IPS-15b (cell line): ENCODE measurements at regions not wholly inside any gene's neighbourhood (a gene's known extent, or its start where the extent isn't known, plus 50 kb on each side); places are given as distances from the start of the nearest gene placed in this dataset.
"Not testable (repeated sequence)": the region's sequence is repeated elsewhere in the genome, so short reads cannot be mapped to it uniquely, and the experiment has no call there.

ENCODE experiments used
- H3K27me3 ChIP-seq: one replicate; pipeline ENCODE4 v1.6.1; 2013; ENCODE audit warnings: low read length; ENCODE audit not compliant: control insufficient read depth, insufficient read depth
- H3K36me3 ChIP-seq: one replicate; pipeline ENCODE4 v1.6.1; 2013; ENCODE audit warnings: low read length; ENCODE audit not compliant: control insufficient read depth, insufficient read depth
- H3K4me1 ChIP-seq: one replicate; pipeline ENCODE4 v1.6.1; 2013; ENCODE audit warnings: mild to moderate bottlenecking, low read length; ENCODE audit not compliant: control insufficient read depth, insufficient read depth
- H3K4me3 ChIP-seq: one replicate; pipeline ENCODE4 v1.5.1; 2013; ENCODE audit warnings: low read depth, low read length
- H3K9ac ChIP-seq: one replicate; pipeline ENCODE4 v1.6.1; 2013; ENCODE audit warnings: low read depth, mild to moderate bottlenecking, low read length
- H3K9me3 ChIP-seq: one replicate; pipeline ENCODE4 v1.6.1; 2013; ENCODE audit warnings: mild to moderate bottlenecking, low read length; ENCODE audit not compliant: control insufficient read depth, insufficient read depth

DNA sequence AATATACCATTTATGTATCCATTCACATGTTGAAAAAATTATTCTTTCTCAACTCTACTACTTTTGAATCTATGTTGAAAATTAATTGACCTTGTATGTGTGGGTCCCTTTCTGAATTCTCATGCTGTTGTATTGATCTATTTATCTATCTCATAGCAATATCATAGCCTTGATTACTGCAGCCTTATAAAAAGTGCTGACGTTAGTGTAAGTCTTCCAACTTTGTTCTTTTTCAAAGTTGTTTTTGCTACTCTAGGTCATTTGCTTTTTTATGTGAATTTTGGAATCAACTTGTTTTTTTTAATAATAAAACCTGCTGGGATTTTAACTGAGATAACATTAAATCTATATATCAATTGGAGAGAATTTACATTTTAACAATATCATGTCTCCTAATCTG, 52.2 kb upstream of the PAX3 start:
- H3K4me3 ChIP-seq, result no peak overlapping the region
- no peaks in the 10 kb centered on the region for H3K9me3 ChIP-seq
- H3K4me1 ChIP-seq, result no peaks in the 10 kb centered on the region
- H3K9ac ChIP-seq, result no peak overlapping the region
- no peaks in the 10 kb centered on the region for H3K36me3 ChIP-seq
- H3K27me3 ChIP-seq, result no peaks in the 10 kb centered on the region

GRCh38 chr2:222352981-222353380, 54.2 kb upstream of the PAX3 start:
- no peaks in the 10 kb centered on the region for H3K9me3 ChIP-seq
- H3K27me3 ChIP-seq, result no peaks in the 10 kb centered on the region
- H3K9ac ChIP-seq, result no peak overlapping the region
- no peaks in the 10 kb centered on the region for H3K36me3 ChIP-seq
- no peak overlapping the region for H3K4me3 ChIP-seq
- no peaks in the 10 kb centered on the region for H3K4me1 ChIP-seq

- no peak overlapping the region for H3K4me3 ChIP-seq
- H3K4me1 ChIP-seq, result no peaks in the 10 kb centered on the region
- no peaks in the 10 kb centered on the region for H3K9me3 ChIP-seq
- H3K27me3 ChIP-seq, result no peaks in the 10 kb centered on the region
- H3K36me3 ChIP-seq, result no peaks in the 10 kb centered on the region
- no peak overlapping the region for H3K9ac ChIP-seq
Observed at GRCh38 chr2:222353993-222354392, 55.2 kb upstream of the PAX3 start.

DNA sequence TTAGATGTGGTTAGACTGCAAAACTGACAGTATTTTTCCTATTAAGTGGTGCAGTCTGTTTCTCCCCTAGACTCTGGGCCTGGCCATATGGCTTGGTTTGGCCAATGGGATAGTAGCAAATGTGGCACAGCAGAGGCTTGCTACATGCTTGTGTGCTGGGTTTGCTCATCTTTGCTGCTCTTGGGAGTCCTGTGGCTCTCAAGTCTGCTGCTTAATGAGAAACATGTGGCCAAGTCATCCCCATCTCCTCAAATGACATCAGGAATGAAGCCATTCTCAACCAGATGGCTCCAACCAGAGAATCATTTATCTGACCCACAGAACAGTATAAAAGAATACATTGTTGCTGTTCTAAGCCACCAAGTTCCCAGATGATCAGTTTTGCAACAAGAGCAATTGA, 57.1 kb upstream of the PAX3 start:
- no peak overlapping the region for H3K9ac ChIP-seq
- no peaks in the 10 kb centered on the region for H3K4me1 ChIP-seq
- H3K27me3 ChIP-seq, result no peaks in the 10 kb centered on the region

GRCh38 chr2:222357930-222358329, 59.1 kb upstream of the PAX3 start:
- H3K9me3 ChIP-seq, result no peaks in the 10 kb centered on the region
- no peaks in the 10 kb centered on the region for H3K36me3 ChIP-seq
- no peak overlapping the region for H3K9ac ChIP-seq
- H3K4me3 ChIP-seq, result no peak overlapping the region
- H3K27me3 ChIP-seq, result no peaks in the 10 kb centered on the region
- no peaks in the 10 kb centered on the region for H3K4me1 ChIP-seq

More for the DNA sequence above, 57.1 kb upstream of the PAX3 start:
- no peak overlapping the region for H3K4me3 ChIP-seq
- no peaks in the 10 kb centered on the region for H3K36me3 ChIP-seq
- H3K9me3 ChIP-seq, result no peaks in the 10 kb centered on the region

DNA sequence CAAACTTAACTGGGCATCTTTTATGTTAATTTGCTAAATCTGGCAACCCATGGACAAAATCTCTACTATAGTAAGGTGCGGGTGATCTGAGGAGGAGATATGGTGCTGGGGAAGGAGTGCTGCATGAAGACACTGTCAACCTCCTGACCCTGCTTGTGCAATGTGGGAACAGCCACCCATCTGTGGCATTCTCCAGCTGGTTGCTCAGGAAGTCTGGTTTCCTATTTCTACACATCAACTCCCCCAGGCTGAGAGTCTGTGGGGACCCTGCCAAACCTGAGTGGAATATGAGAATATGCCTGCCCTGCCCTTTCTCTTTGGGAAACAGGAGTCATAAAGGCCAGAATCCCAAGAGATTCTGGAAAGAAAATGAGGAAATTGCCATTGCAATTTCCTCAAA, 60.1 kb upstream of the PAX3 start:
- Histone ChIP-seq H3K36me3 (no peaks in the 10 kb centered on the region), H3K9me3 (no peaks in the 10 kb centered on the region), H3K4me3 (no peak overlapping the region), H3K27me3 (no peaks in the 10 kb centered on the region), H3K9ac (no peak overlapping the region), H3K4me1 (no peaks in the 10 kb centered on the region)

DNA sequence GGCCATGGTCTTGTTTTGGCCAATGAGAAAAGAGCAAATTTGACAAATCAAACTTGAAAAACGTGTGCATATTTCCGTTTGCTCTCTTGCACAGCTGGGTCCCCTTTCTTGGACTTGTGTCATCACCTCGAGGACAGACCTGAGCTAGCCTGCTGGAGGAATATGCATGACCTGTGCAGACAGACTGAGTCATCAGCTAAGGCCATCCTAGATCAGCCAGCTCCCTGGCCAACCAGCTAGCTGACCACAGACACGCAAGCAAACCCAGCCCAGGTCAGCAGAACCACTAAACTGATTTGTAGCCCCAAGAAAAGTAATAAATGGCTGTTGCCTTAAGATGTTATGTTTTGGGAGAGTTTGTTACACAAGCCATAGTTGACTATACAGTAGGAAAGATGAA, 61.3 kb upstream of the PAX3 start:
- H3K36me3 ChIP-seq, result no peaks in the 10 kb centered on the region
- H3K4me3 ChIP-seq, result no peak overlapping the region
- no peaks in the 10 kb centered on the region for H3K27me3 ChIP-seq
- H3K9me3 ChIP-seq, result no peaks in the 10 kb centered on the region
- no peak overlapping the region for H3K9ac ChIP-seq
- H3K4me1 ChIP-seq, result no peaks in the 10 kb centered on the region

DNA sequence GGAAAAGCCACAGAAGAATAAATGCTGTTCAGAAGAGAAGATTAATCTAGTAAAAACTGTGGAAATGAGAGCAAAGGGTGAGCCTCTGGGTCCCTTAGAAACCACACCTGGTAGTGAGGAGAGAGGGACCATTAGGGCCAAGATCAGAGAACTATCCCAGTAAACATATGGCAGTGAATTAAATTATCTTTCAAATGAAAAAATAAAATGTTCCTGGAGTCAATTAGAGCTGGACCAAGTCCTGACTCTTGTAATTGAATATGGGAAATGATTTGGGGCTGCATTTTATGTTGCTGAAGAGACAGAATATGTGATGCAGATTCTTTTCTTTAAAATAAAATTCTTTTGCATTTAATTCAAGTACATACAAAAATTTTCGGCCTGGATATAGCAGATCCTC, 62.2 kb upstream of the PAX3 start:
- no peaks in the 10 kb centered on the region for H3K27me3 ChIP-seq
- no peaks in the 10 kb centered on the region for H3K4me1 ChIP-seq
- H3K36me3 ChIP-seq, result no peaks in the 10 kb centered on the region
- no peak overlapping the region for H3K9ac ChIP-seq
- no peaks in the 10 kb centered on the region for H3K9me3 ChIP-seq
- H3K4me3 ChIP-seq, result no peak overlapping the region

GRCh38 chr2:222361787-222362186, 62.6 kb upstream of the SGPP2 start:
- Histone ChIP-seq H3K4me1 (no peaks in the 10 kb centered on the region), H3K9me3 (no peaks in the 10 kb centered on the region), H3K4me3 (no peak overlapping the region), H3K36me3 (no peaks in the 10 kb centered on the region), H3K9ac (no peak overlapping the region), H3K27me3 (peaks cover 2% of the 10 kb centered on the region)

- H3K36me3 ChIP-seq, result no peaks in the 10 kb centered on the region
- no peaks in the 10 kb centered on the region for H3K4me1 ChIP-seq
- peaks cover 2% of the 10 kb centered on the region for H3K27me3 ChIP-seq
- no peak overlapping the region for H3K9ac ChIP-seq
- no peak overlapping the region for H3K4me3 ChIP-seq
- no peaks in the 10 kb centered on the region for H3K9me3 ChIP-seq
Observed at GRCh38 chr2:222362336-222362735, 62.0 kb upstream of the SGPP2 start.

GRCh38 chr2:222364285-222364895, 60.0 kb upstream of the SGPP2 start:
- H3K9me3 ChIP-seq, result no peaks in the 10 kb centered on the region
- H3K4me1 ChIP-seq, result peaks cover 3% of the 10 kb centered on the region
- no peak overlapping the region for H3K9ac ChIP-seq
- no peak overlapping the region for H3K4me3 ChIP-seq
- peaks cover 9% of the 10 kb centered on the region for H3K27me3 ChIP-seq
- H3K36me3 ChIP-seq, result no peaks in the 10 kb centered on the region

DNA sequence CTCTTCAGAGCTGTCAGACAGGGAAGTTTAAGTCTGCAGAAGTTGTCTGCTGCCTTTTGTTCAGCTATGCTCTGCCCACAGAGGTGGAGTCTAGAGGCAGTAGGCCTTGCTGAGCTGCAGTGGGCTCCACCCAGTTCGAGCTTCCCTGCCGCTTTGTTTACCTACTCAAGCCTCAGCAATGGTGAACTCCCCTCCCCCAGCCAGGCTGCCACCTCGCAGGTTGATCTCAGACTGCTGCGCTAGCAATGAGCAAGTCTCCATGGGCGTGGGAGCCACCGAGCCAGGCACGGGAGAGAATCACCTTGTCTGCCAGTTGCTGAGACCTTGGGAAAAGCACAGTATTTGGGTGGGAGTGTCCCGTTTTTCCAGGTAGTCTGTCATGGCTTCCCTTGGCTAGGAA, 56.1 kb upstream of the SGPP2 start:
- not testable (repeated sequence) for H3K27me3 ChIP-seq, H3K9me3 ChIP-seq, H3K9ac ChIP-seq, H3K36me3 ChIP-seq, H3K4me1 ChIP-seq
- H3K4me3 ChIP-seq, result peak overlapping the region; percentile 56
